Body of pancreas (tissue), 4 donors: ENCODE measurements at regions not wholly inside any gene's neighbourhood (a gene's known extent, or its start where the extent isn't known, plus 50 kb on each side); places are given as distances from the start of the nearest gene placed in this dataset.

Source experiments
- CTCF ChIP-seq, 7 experiments: fragments of 450-650 bp in 4 of 7; fragments of 200-600 bp in 3 of 7; sonication (generic) in 3 of 7; IDR thresholded peaks; one replicate each; pipeline ENCODE4 v1.5.1; 2016 to 2019; ENCODE audit warnings: antibody characterized with exemption in 7 of 7
- POLR2A ChIP-seq, 3 donors: fragments of 450-650 bp; IDR thresholded peaks; one replicate each; pipeline ENCODE4 v1.6.1; 2016; ENCODE audit warnings: antibody characterized with exemption in 3 of 3, mild to moderate bottlenecking in 2 of 3

- TF ChIP-seq CTCF (IDR thresholded peaks at IDR 0.05), result no peak
- TF ChIP-seq POLR2A (IDR thresholded peaks at IDR 0.05), result no peak
Observed at GRCh38 chr1:147052143-147052542, 114.0 kb downstream of the NBPF12 start.
